ENCODE measurements at regions not wholly inside any gene's neighbourhood (a gene's known extent, or its start where the extent isn't known, plus 50 kb on each side); places are given as distances from the start of the nearest gene placed in this dataset.

DNA sequence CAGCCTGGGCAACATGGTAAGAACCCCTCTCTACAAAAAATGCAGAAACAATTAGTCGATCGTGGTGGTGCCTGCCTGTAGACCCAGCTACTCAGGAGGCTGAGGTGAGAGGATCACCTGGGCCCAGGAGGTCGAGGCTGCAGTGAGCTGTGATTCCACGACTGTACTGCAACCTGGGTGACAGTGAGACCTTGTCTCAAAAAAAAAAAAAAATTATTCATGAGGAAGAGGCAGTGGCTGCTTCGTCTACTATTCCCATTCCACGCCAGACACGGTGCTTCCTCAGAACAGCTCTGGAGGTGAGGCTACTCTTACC is 52.2 kb upstream of the GSE1 start:
- TF ChIP-seq CTCF (conservative IDR thresholded peaks at IDR 0.05; ENCODE audit: low read length): no peak
- no peak for TF ChIP-seq EZH2phosphoT487 (IDR thresholded peaks at IDR 0.05; ENCODE audit: borderline replicate concordance)

Measured in Loucy (cell line).